ENCODE measurements at regions not wholly inside any gene's neighbourhood (a gene's known extent, or its start where the extent isn't known, plus 50 kb on each side); places are given as distances from the start of the nearest gene placed in this dataset.

DNA sequence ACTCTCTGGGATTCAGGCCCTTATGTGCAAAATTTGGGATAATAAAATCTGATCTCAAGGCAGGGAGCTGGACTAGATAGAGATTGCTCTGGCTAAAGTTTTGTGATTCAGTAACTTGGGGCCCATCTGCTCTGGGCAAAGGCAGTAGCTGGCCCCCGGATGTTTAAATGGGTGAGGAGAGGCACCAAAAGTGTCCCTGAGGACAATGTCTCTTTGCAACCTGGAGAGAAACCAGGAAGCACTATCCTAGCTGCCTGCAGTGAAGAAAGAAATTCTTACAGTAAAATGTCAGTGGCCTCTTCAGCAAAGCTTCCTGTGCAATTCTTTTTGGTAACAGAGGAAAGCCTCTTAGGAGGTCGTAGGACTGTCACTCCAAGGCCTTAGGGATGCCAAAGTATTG is 54.6 kb upstream of the BARX2 start:
- Histone ChIP-seq H3K4me1 (ENCODE audit: insufficient read depth, low read length, poor library complexity, severe bottlenecking) (peaks cover 71% of the 10 kb centered on the region), H3K27me3 (replicated peaks; ENCODE audit: insufficient read depth, low read depth, low read length, poor library complexity) (no peaks in the 10 kb centered on the region), H3K36me3 (ENCODE audit: insufficient read depth, low read length, poor library complexity, severe bottlenecking) (no peaks in the 10 kb centered on the region), H3K27ac (ENCODE audit: low read depth, low read length, poor library complexity, severe bottlenecking) (no peak overlapping the region), H3K9me3 (ENCODE audit: low read depth, low read length, poor library complexity, severe bottlenecking) (no peaks in the 10 kb centered on the region), H3K4me3 (ENCODE audit: low read depth, low read length, poor library complexity, severe bottlenecking) (no peak overlapping the region)
- no peak for TF ChIP-seq EZH2 (IDR thresholded peaks at IDR 0.05; ENCODE audit: borderline replicate concordance, low read depth, low read length, poor library complexity, severe bottlenecking)
- TF ChIP-seq CTCF (conservative IDR thresholded peaks at IDR 0.05; ENCODE audit: low read depth, low read length), result no peak
- CTCF ChIA-PET, result no interaction called here
- POLR2A ChIA-PET (ENCODE audit: low non-redundant PET), result no interaction called here
- peak; percentile 74 for DNase-seq (ENCODE audit: low spot score)
- no TSS peak for BruUV-seq (replicated peaks)
- intact Hi-C loops (cut with micrococcal nuclease; ENCODE audit: unreplicated experiment), result no loop called here

GRCh38 chr11:129320494-129320893 is 55.2 kb upstream of the BARX2 start:
- TF ChIP-seq CTCF (conservative IDR thresholded peaks at IDR 0.05; ENCODE audit: low read depth, low read length) (no peak), EZH2 (IDR thresholded peaks at IDR 0.05; ENCODE audit: borderline replicate concordance, low read depth, low read length, poor library complexity, severe bottlenecking) (no peak)
- Histone ChIP-seq H3K36me3 (ENCODE audit: insufficient read depth, low read length, poor library complexity, severe bottlenecking) (no peaks in the 10 kb centered on the region), H3K4me3 (ENCODE audit: low read depth, low read length, poor library complexity, severe bottlenecking) (no peak overlapping the region), H3K9me3 (ENCODE audit: low read depth, low read length, poor library complexity, severe bottlenecking) (no peaks in the 10 kb centered on the region), H3K4me1 (ENCODE audit: insufficient read depth, low read length, poor library complexity, severe bottlenecking) (peaks cover 65% of the 10 kb centered on the region), H3K27ac (ENCODE audit: low read depth, low read length, poor library complexity, severe bottlenecking) (peak overlapping the region; percentile 3), H3K27me3 (replicated peaks; ENCODE audit: insufficient read depth, low read depth, low read length, poor library complexity) (no peaks in the 10 kb centered on the region)
- intact Hi-C loops (cut with micrococcal nuclease; ENCODE audit: unreplicated experiment), result no loop called here
- BruUV-seq (replicated peaks), result no TSS peak
- DNase-seq (ENCODE audit: low spot score), result no peak
- ChIA-PET POLR2A (ENCODE audit: low non-redundant PET) (no interaction called here), CTCF (interaction anchor here (1.0 kb wide), 1 partner anchor 11 kb away, joined by 3 read pairs; no protein-coding TSS in a partner anchor)

DNA sequence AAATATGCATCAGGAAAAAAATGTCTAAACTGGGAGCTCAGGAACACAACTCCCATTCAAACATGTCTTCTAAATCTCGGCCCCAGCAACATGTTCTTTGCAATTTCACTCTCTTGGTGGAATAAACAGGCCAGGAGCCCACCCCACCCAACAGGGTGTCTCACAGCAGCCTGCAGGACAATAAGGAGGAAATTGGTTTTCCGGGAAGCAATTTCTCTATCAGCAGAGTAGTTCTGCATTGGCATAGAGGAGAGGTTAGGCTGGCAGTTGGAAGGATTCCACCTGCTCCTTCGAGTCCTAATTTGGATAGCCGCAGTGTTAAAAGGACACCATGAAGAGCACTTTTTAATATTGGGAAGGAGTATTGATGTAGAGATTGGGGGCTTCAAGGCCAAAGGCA is 55.9 kb upstream of the BARX2 start:
- peak overlapping the region; percentile 47 for H3K27ac ChIP-seq (ENCODE audit: low read depth, low read length, poor library complexity, severe bottlenecking)
- H3K36me3 ChIP-seq (ENCODE audit: insufficient read depth, low read length, poor library complexity, severe bottlenecking), result no peaks in the 10 kb centered on the region
- H3K9me3 ChIP-seq (ENCODE audit: low read depth, low read length, poor library complexity, severe bottlenecking), result no peaks in the 10 kb centered on the region
- TF ChIP-seq CTCF (conservative IDR thresholded peaks at IDR 0.05; ENCODE audit: low read depth, low read length) (no peak), EZH2 (IDR thresholded peaks at IDR 0.05; ENCODE audit: borderline replicate concordance, low read depth, low read length, poor library complexity, severe bottlenecking) (no peak)
- peaks cover 58% of the 10 kb centered on the region for H3K4me1 ChIP-seq (ENCODE audit: insufficient read depth, low read length, poor library complexity, severe bottlenecking)
- CTCF ChIA-PET, result interaction anchor here (1.0 kb wide), 1 partner anchor 12 kb away, joined by 3 read pairs; no protein-coding TSS in a partner anchor
- POLR2A ChIA-PET (ENCODE audit: low non-redundant PET), result no interaction called here
- intact Hi-C loops (cut with micrococcal nuclease; ENCODE audit: unreplicated experiment), result no loop called here
- BruUV-seq (replicated peaks), result no TSS peak
- H3K4me3 ChIP-seq (ENCODE audit: low read depth, low read length, poor library complexity, severe bottlenecking), result peak overlapping the region; percentile 0
- DNase-seq (ENCODE audit: low spot score), result peak; percentile 93
- no peaks in the 10 kb centered on the region for H3K27me3 ChIP-seq (replicated peaks; ENCODE audit: insufficient read depth, low read depth, low read length, poor library complexity)

Measured in A673 (cell line).